GM12875 (cell line): ENCODE measurements at regions not wholly inside any gene's neighbourhood (a gene's known extent, or its start where the extent isn't known, plus 50 kb on each side); places are given as distances from the start of the nearest gene placed in this dataset.
"Not testable (repeated sequence)": the region's sequence is repeated elsewhere in the genome, so short reads cannot be mapped to it uniquely, and the experiment has no call there.

Source experiments
- H3K4me3 ChIP-seq: one replicate; pipeline ENCODE4 v1.5.1; 2011; ENCODE audit warnings: low read depth, low read length, control low read depth
- CTCF ChIP-seq: IDR thresholded peaks from 2 replicates; pipeline ENCODE4 v1.5.1; 2011; ENCODE audit warnings: low read depth, mild to moderate bottlenecking, control low read depth, inconsistent platforms, low read length, moderate library complexity, borderline replicate concordance; ENCODE audit not compliant: insufficient read depth

DNA sequence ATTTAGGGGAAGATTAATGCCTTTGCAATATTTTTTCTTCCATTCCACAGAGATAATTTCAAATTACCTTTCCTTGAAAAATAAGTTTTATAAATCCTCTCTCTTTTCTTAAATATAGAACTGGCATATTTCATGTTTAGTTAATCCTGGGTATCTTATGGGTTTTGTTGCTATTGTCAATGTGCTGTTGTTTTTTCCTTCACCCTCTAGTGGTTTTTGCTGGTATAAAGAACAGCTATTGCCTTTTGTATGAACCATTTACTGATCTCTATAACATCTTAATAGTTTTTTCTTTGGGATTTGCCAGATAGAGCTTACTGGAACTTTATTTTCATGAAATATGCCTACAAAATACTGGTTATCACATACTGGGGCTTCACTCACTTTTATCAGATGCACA lies 359.6 kb upstream of the DPPA4 start:
- TF ChIP-seq CTCF: no peak
- H3K4me3 ChIP-seq: no peak overlapping the region

- TF ChIP-seq CTCF: no peak
- no peak overlapping the region for H3K4me3 ChIP-seq
Measured at GRCh38 chr3:109702252-109702651, 364.9 kb upstream of the DPPA4 start.

GRCh38 chr3:109702976-109703375 lies 365.6 kb upstream of the DPPA4 start:
- H3K4me3 ChIP-seq: no peak overlapping the region

DNA sequence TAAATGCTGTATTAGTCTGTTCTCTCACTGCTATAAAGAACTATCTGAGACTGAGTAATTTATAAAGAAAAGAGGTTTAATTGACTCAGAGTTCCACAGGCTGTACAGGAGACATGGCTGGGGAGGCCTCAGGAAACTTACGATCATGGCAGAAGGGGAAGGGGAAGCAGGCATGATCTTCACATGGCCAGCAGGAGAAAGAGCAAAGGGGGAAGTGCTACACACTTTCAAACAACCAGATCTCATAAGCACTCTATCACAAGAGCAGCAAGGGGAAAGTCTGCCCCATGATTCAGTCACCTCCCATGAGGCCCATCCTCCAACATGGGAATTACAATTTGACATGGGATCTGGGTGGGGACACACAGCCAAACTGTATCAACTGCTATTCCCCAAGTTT lies 367.8 kb upstream of the DPPA4 start:
- not testable (repeated sequence) for H3K4me3 ChIP-seq

More at GRCh38 chr3:109702976-109703375, 365.6 kb upstream of the DPPA4 start:
- no peak for TF ChIP-seq CTCF

DNA sequence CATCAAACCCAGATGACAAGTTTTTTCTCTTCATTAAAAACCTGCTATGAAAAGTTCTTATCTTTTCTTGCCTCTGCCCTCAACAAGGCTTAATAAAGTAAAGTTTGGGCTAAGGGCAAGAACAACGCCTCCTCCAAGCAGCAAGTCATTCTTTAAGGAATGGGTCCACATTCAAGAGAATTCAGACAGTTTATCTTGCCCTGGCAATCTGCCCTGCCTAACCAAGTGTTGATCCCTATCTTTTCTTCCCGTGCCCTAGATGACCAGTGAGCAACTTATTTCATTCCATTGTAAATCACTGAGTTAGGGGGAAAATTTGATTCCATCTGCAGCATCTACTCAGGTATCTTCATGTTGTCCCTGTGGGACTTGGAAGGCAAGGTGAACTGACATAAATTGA lies 370.3 kb upstream of the DPPA4 start:
- no peak overlapping the region for H3K4me3 ChIP-seq
- no peak for TF ChIP-seq CTCF

DNA sequence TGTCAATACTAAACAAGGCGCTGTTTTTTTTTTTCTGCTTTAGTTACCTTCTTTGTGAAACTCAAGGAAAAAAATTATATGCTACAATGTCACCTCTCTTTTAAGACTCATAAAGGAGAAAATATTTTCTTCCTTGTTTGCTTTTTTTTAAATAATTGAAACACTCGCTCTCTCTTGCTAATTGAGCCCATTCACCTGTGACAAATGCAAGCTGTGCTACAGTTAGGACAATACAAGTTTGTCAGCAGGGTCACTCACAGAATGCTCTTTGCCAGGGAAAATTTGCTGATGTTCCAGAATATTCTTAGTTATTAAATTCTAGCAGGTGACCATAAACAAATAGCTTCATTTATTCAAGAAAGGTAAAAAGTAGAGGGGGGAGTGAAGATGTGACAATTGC lies 375.9 kb upstream of the DPPA4 start:
- TF ChIP-seq CTCF: no peak

GRCh38 chr3:109715707-109716106 lies 378.4 kb upstream of the DPPA4 start:
- no peak for TF ChIP-seq CTCF
- no peak overlapping the region for H3K4me3 ChIP-seq

More for the DNA sequence above, 375.9 kb upstream of the DPPA4 start:
- no peak overlapping the region for H3K4me3 ChIP-seq

GRCh38 chr3:109718850-109719249 lies 381.5 kb upstream of the DPPA4 start:
- no peak for TF ChIP-seq CTCF
- no peak overlapping the region for H3K4me3 ChIP-seq
